H1 (cell line): ENCODE measurements at regions not wholly inside any gene's neighbourhood (a gene's known extent, or its start where the extent isn't known, plus 50 kb on each side); places are given as distances from the start of the nearest gene placed in this dataset.

Source experiments
- CTCF ChIA-PET: fragments of 300-600 bp; sonication (Branson Sonifier 250); formaldehyde crosslinking; loops from one replicate; lab custom pipeline; 2021; ENCODE audit not compliant: partially characterized antibody; lab: Charles Lee
- POLR2A ChIA-PET: fragments of 300-600 bp; sonication (Branson Sonifier 250); formaldehyde crosslinking; loops from one replicate; lab custom pipeline; 2021; ENCODE audit warnings: inconsistent platforms; ENCODE audit not compliant: partially characterized antibody; lab: Charles Lee
- DNase-seq, 2 experiments: peaks; one replicate each; pipeline versions ENCODE4 v3.0.0 to v3.0.0-alpha.2; 2010 to 2022; ENCODE audit warnings: low spot score in 2 of 2, low read depth in 1 of 2, mixed read lengths in 1 of 2
- FAIRE-seq: peaks from 2 replicates; lab custom pipeline; 2011; peaks lifted over from hg19 to GRCh38; lab: Jason Lieb, UNC
- H2AFZ ChIP-seq: 2 replicates; pipeline ENCODE4 v1.8.1; 2012; ENCODE audit warnings: low read length, inconsistent platforms
- H2AK5ac ChIP-seq: 2 replicates; pipeline ENCODE4 v1.6.1; 2013; ENCODE audit warnings: low read depth, low read length
- H2BK120ac ChIP-seq: replicated peaks from 2 replicates; pipeline ENCODE3; 2013; ENCODE audit warnings: low read depth, low read length, inconsistent platforms
- H2BK12ac ChIP-seq: 2 replicates; pipeline ENCODE4 v1.6.1; 2013; ENCODE audit warnings: low read depth, low read length
- H2BK15ac ChIP-seq: 2 replicates; pipeline ENCODE4 v1.6.1; 2013; ENCODE audit warnings: low read length
- H2BK20ac ChIP-seq: 2 replicates; pipeline ENCODE4 v1.6.1; 2013; ENCODE audit warnings: low read length
- H2BK5ac ChIP-seq: 2 replicates; pipeline ENCODE4 v1.6.1; 2013; ENCODE audit warnings: low read depth, low read length
- H3K14ac ChIP-seq: 2 replicates; pipeline ENCODE4 v1.6.1; 2013; ENCODE audit warnings: inconsistent platforms; ENCODE audit not compliant: insufficient read length
- H3K18ac ChIP-seq: 2 replicates; pipeline ENCODE4 v1.6.1; 2013; ENCODE audit warnings: low read length; ENCODE audit errors: extremely low read depth
- H3K23ac ChIP-seq: 2 replicates; pipeline ENCODE4 v1.6.1; 2013; ENCODE audit warnings: inconsistent platforms; ENCODE audit not compliant: insufficient read length
- H3K23me2 ChIP-seq: 2 replicates; pipeline ENCODE4 v1.6.1; 2013; ENCODE audit warnings: low read depth, low read length
- H3K27ac ChIP-seq: 2 replicates; pipeline ENCODE4 v1.6.1; 2011; ENCODE audit warnings: low read depth, low read length, inconsistent platforms
- H3K27me3 ChIP-seq, 4 experiments: replicated peaks in 1 of 4; 1 replicate in 1 of 4; 2 replicates in 3 of 4; pipeline versions ENCODE4 v1.6.1 to v1.8.1; 2011 to 2013; ENCODE audit warnings: low read length in 3 of 4, mild to moderate bottlenecking in 3 of 4, inconsistent platforms in 2 of 4, mixed read lengths in 2 of 4, moderate library complexity in 1 of 4; ENCODE audit not compliant: control insufficient read depth in 3 of 4, insufficient read depth in 3 of 4; ENCODE audit errors: extremely low read depth in 1 of 4
- H3K36me3 ChIP-seq, 4 experiments: 2 replicates each; pipeline versions ENCODE4 v1.6.1 to v1.8.1; 2011 to 2013; ENCODE audit warnings: mild to moderate bottlenecking in 4 of 4, low read length in 3 of 4, moderate library complexity in 2 of 4, control low read depth in 1 of 4, inconsistent platforms in 1 of 4; ENCODE audit not compliant: insufficient read depth in 4 of 4, control insufficient read depth in 2 of 4
- H3K4ac ChIP-seq: replicated peaks from 2 replicates; pipeline ENCODE3; 2013; ENCODE audit warnings: low read length, low read depth, mixed read lengths, inconsistent platforms; ENCODE audit not compliant: insufficient read length
- H3K4me1 ChIP-seq, 4 experiments: replicated peaks in 1 of 4; 1 replicate in 1 of 4; 2 replicates in 3 of 4; pipeline versions ENCODE4 v1.6.1 to v1.8.1; 2011 to 2013; ENCODE audit warnings: low read length in 3 of 4, inconsistent platforms in 2 of 4, mixed read lengths in 1 of 4; ENCODE audit not compliant: insufficient read depth in 4 of 4, control insufficient read depth in 3 of 4
- H3K4me2 ChIP-seq, 2 experiments: 2 replicates each; pipeline versions ENCODE4 v1.6.1 to v1.8.1; 2011 to 2013; ENCODE audit warnings: low read depth in 2 of 2, low read length in 2 of 2, control low read depth in 1 of 2, inconsistent platforms in 1 of 2, mild to moderate bottlenecking in 1 of 2; ENCODE audit not compliant: insufficient read depth in 1 of 2
- H3K4me3 ChIP-seq, 4 experiments: fragments of 200-600, 300-600 bp in 1 of 4; sonication (generic), shearing (Covaris generic), sonication (Bioruptor Twin) in 1 of 4; 2 replicates each; pipeline versions ENCODE4 v1.5.1 to v1.8.1; 2011 to 2016; ENCODE audit warnings: low read length in 4 of 4, low read depth in 3 of 4, control low read depth in 2 of 4, inconsistent platforms in 2 of 4, mild to moderate bottlenecking in 2 of 4, mixed read lengths in 1 of 4, moderate library complexity in 1 of 4; ENCODE audit not compliant: insufficient read depth in 2 of 4; ENCODE audit errors: extremely low read depth in 1 of 4
- H3K56ac ChIP-seq: replicated peaks from 2 replicates; pipeline ENCODE3; 2013; ENCODE audit warnings: low read depth, mild to moderate bottlenecking, mixed read lengths, low read length, inconsistent platforms; ENCODE audit not compliant: insufficient read length
- H3K79me1 ChIP-seq: 2 replicates; pipeline ENCODE4 v1.6.1; 2013; ENCODE audit warnings: low read depth, low read length, control low read depth
- H3K79me2 ChIP-seq, 2 experiments: 2 replicates each; pipeline versions ENCODE4 v1.6.1 to v1.8.1; 2012 to 2013; ENCODE audit warnings: low read length in 2 of 2, mild to moderate bottlenecking in 2 of 2, inconsistent platforms in 1 of 2; ENCODE audit not compliant: insufficient read depth in 2 of 2, control insufficient read depth in 1 of 2
- H3K9ac ChIP-seq, 4 experiments: replicated peaks in 1 of 4; 1 replicate in 1 of 4; 2 replicates in 3 of 4; pipeline versions ENCODE4 v1.6.1 to v1.8.1; 2011 to 2013; ENCODE audit warnings: low read depth in 3 of 4, low read length in 3 of 4, control low read depth in 2 of 4, mild to moderate bottlenecking in 2 of 4, moderate library complexity in 2 of 4, inconsistent platforms in 1 of 4; ENCODE audit errors: extremely low read depth in 1 of 4
- H3K9me3 ChIP-seq, 2 experiments: 2 replicates each; pipeline versions ENCODE4 v1.6.1 to v1.8.1; 2012 to 2013; ENCODE audit warnings: mild to moderate bottlenecking in 2 of 2, moderate library complexity in 2 of 2, control low read depth in 1 of 2, inconsistent platforms in 1 of 2, low read depth in 1 of 2, low read length in 1 of 2, mixed read lengths in 1 of 2; ENCODE audit not compliant: insufficient read depth in 2 of 2
- H4K20me1 ChIP-seq, 2 experiments: replicated peaks in 1 of 2; 2 replicates each; pipeline versions ENCODE3 to v1.8.1; 2011 to 2013; ENCODE audit warnings: inconsistent platforms in 2 of 2, low read length in 2 of 2, mild to moderate bottlenecking in 1 of 2; ENCODE audit not compliant: insufficient read depth in 2 of 2, control insufficient read depth in 1 of 2
- H4K5ac ChIP-seq: 2 replicates; pipeline ENCODE4 v1.6.1; 2013; ENCODE audit warnings: low read length, low read depth, mixed read lengths, inconsistent platforms; ENCODE audit not compliant: insufficient read length
- H4K8ac ChIP-seq: 2 replicates; pipeline ENCODE4 v1.8.0; 2013; ENCODE audit warnings: mild to moderate bottlenecking, moderate library complexity, low read length, inconsistent platforms; ENCODE audit not compliant: insufficient read depth; ENCODE audit errors: extremely low read depth
- H4K91ac ChIP-seq: replicated peaks from 2 replicates; pipeline ENCODE3; 2013; ENCODE audit warnings: low read length, mixed read lengths, inconsistent platforms; ENCODE audit not compliant: insufficient read length
- ASH2L ChIP-seq: fragments of 200-600, 300-600 bp; sonication (generic); IDR thresholded peaks from one replicate; pipeline ENCODE4 v1.7.1; 2017; ENCODE audit warnings: low read length
- FOSL1 ChIP-seq: IDR thresholded peaks from 2 replicates; pipeline ENCODE4 v1.6.1; 2011; ENCODE audit warnings: mild to moderate bottlenecking, low read depth, low read length, moderate library complexity; ENCODE audit not compliant: insufficient read depth
- JUN ChIP-seq: IDR thresholded peaks from 2 replicates; pipeline ENCODE4 v1.6.1; 2011; ENCODE audit warnings: low read depth, mild to moderate bottlenecking, improper control_type of control experiment, low read length
- KDM1A ChIP-seq: fragments of 200-600, 300-600 bp; sonication (generic); IDR thresholded peaks from 2 replicates; pipeline ENCODE4 v1.7.1; 2016; ENCODE audit warnings: mild to moderate bottlenecking, low read length, borderline replicate concordance
- NRF1 ChIP-seq: IDR thresholded peaks from 2 replicates; pipeline ENCODE4 v1.6.1; 2011; ENCODE audit warnings: mild to moderate bottlenecking, low read depth, low read length, improper control_type of control experiment
- POLR2A ChIP-seq, 2 experiments: IDR thresholded peaks; 1 replicate in 1 of 2; 2 replicates in 1 of 2; pipeline ENCODE4 v1.6.1; 2011; ENCODE audit warnings: low read depth in 2 of 2, low read length in 2 of 2, mild to moderate bottlenecking in 2 of 2; ENCODE audit errors: control extremely low read depth in 1 of 2
- RBBP5 ChIP-seq: IDR thresholded peaks from 2 replicates; pipeline ENCODE4 v1.7.1; 2012; ENCODE audit warnings: low read depth, mild to moderate bottlenecking, inconsistent platforms, low read length, moderate library complexity, borderline replicate concordance
- SIRT6 ChIP-seq: IDR thresholded peaks from one replicate; pipeline ENCODE4 v1.7.1; 2012; ENCODE audit warnings: low read length, inconsistent platforms
- SUZ12 ChIP-seq: fragments of 200-600 bp; sonication (generic); IDR thresholded peaks from 2 replicates; pipeline ENCODE4 v1.6.1; 2012; ENCODE audit warnings: mild to moderate bottlenecking, inconsistent platforms, low read length, moderate library complexity, mixed read lengths
- TAF7 ChIP-seq: optimal IDR thresholded peaks from 2 replicates; pipeline ENCODE3; 2011; ENCODE audit warnings: low read depth, mild to moderate bottlenecking, inconsistent platforms, low read length, moderate library complexity, borderline replicate concordance
- WGBS, 2 experiments: shearing (Covaris generic) in 1 of 2; methylation state at CpG; one replicate each; pipeline versions ENCODE4 v1.1.6 to v1.1.7; 2013 to 2015; ENCODE audit warnings: low lambda C conversion rate in 2 of 2, mixed read lengths in 2 of 2, inconsistent platforms in 1 of 2, low coverage in 1 of 2, missing lambda C conversion rate in 1 of 2; ENCODE audit not compliant: insufficient replicate concordance in 2 of 2, insufficient coverage in 1 of 2, insufficient read length in 1 of 2; ENCODE audit errors: extremely low coverage in 1 of 2, missing lambda C conversion rate in 1 of 2; 5-methylcytosine and 5-hydroxymethylcytosine counted together
- TF ChIP-seq, protein P1 (sequence below), 3 experiments: IDR thresholded peaks; 1 replicate in 2 of 3; 2 replicates in 1 of 3; pipeline versions ENCODE4 v1.5.1 to v1.6.1; 2011; ENCODE audit warnings: low read length in 3 of 3, mild to moderate bottlenecking in 3 of 3, inconsistent platforms in 2 of 3, low read depth in 1 of 3, moderate library complexity in 1 of 3; ENCODE audit not compliant: insufficient read depth in 1 of 3; ENCODE audit errors: control extremely low read depth in 1 of 3
- TF ChIP-seq, protein P2 (sequence below): IDR thresholded peaks from 2 replicates; pipeline ENCODE4 v1.6.1; 2011; ENCODE audit warnings: low read length, improper control_type of control experiment

DNA sequence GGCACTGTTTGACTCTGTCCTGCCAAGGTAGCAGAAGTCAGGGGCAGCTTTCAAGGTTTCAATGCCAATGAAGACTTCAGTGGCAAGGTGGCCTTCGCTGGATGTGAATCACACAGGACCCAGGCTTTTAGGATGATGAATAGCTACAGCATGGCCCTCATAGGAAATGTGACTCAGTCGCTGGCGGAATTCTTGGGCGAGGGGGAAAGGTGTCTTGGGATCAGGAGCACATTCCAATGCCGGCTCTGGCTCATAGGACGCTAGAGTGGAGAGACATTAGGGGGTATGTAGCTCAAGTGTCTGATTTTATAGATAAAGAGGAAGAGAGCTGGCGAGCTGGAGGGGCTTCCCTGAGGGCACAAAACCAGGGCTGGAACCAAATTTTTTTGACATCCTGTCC lies 68.6 kb downstream of the SMIM21 start:
- CTCF ChIA-PET: no interaction called here
- no peak for FAIRE-seq
- no peaks in the 10 kb centered on the region for H3K27me3 ChIP-seq
- no peak for TF ChIP-seq KDM1A
- TF ChIP-seq TAF7: no peak
- TF ChIP-seq, protein P1, sequence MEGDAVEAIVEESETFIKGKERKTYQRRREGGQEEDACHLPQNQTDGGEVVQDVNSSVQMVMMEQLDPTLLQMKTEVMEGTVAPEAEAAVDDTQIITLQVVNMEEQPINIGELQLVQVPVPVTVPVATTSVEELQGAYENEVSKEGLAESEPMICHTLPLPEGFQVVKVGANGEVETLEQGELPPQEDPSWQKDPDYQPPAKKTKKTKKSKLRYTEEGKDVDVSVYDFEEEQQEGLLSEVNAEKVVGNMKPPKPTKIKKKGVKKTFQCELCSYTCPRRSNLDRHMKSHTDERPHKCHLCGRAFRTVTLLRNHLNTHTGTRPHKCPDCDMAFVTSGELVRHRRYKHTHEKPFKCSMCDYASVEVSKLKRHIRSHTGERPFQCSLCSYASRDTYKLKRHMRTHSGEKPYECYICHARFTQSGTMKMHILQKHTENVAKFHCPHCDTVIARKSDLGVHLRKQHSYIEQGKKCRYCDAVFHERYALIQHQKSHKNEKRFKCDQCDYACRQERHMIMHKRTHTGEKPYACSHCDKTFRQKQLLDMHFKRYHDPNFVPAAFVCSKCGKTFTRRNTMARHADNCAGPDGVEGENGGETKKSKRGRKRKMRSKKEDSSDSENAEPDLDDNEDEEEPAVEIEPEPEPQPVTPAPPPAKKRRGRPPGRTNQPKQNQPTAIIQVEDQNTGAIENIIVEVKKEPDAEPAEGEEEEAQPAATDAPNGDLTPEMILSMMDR (IDR thresholded peaks at IDR 0.05; ENCODE audit: control extremely low read depth in 1 of 3, insufficient read depth in 1 of 3, low read depth in 1 of 3, low read length in 3 of 3): no peak
- TF ChIP-seq ASH2L: no peak
- no peak for TF ChIP-seq SIRT6
- TF ChIP-seq FOSL1: no peak
- TF ChIP-seq SUZ12: no peak
- TF ChIP-seq, protein P2, sequence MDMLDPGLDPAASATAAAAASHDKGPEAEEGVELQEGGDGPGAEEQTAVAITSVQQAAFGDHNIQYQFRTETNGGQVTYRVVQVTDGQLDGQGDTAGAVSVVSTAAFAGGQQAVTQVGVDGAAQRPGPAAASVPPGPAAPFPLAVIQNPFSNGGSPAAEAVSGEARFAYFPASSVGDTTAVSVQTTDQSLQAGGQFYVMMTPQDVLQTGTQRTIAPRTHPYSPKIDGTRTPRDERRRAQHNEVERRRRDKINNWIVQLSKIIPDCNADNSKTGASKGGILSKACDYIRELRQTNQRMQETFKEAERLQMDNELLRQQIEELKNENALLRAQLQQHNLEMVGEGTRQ: no peak
- no peak for TF ChIP-seq RBBP5
- TF ChIP-seq NRF1: no peak
- TF ChIP-seq JUN: no peak
- TF ChIP-seq POLR2A (IDR thresholded peaks at IDR 0.05; ENCODE audit: control extremely low read depth in 1 of 2, low read depth in 2 of 2, low read length in 2 of 2): no peak

More for the DNA sequence above, 68.6 kb downstream of the SMIM21 start:
- Histone ChIP-seq H3K18ac (no peak overlapping the region), H2BK15ac (no peak overlapping the region), H3K36me3 (no peaks in the 10 kb centered on the region; a peak in 1 of 8 replicates), H3K79me2 (no peaks in the 10 kb centered on the region), H3K27ac (no peak overlapping the region), H3K4ac (no peak overlapping the region), H2BK20ac (no peak overlapping the region), H3K23ac (no peak overlapping the region), H3K79me1 (no peaks in the 10 kb centered on the region), H3K14ac (no peak overlapping the region), H3K9ac (no peak overlapping the region), H2BK120ac (no peak overlapping the region), H4K8ac (no peak overlapping the region), H3K4me1 (no peaks in the 10 kb centered on the region; a peak in 1 of 7 replicates), H4K20me1 (peaks cover 0 to 4% of the 10 kb centered on the region in 2 experiments), H3K56ac (no peak overlapping the region), H4K91ac (no peak overlapping the region), H3K4me3 (no peak overlapping the region), H2AK5ac (no peak overlapping the region), H4K5ac (no peak overlapping the region), H2BK5ac (no peak overlapping the region), H3K9me3 (peaks cover 11 to 16% of the 10 kb centered on the region in 2 experiments; a peak in 3 of 4 replicates), H3K23me2 (peaks cover 7% of the 10 kb centered on the region; the same call in 1 of the 2 replicates), H2BK12ac (no peak overlapping the region), H2AFZ (no peak overlapping the region), H3K4me2 (no peak overlapping the region)
- DNase-seq: no peak
- 89% methylated on average over 7 of the region's 7 CpGs; no CpG with 5 or more reads in 1 of the 2 experiments for WGBS, 2 experiments
- POLR2A ChIA-PET: no interaction called here
